ENCODE measurements at regions not wholly inside any gene's neighbourhood (a gene's known extent, or its start where the extent isn't known, plus 50 kb on each side); places are given as distances from the start of the nearest gene placed in this dataset.

- FAIRE-seq (no peak), DNase-seq (ENCODE audit: insufficient read length) (no peak)
- TF ChIP-seq POLR2AphosphoS5 (IDR thresholded peaks at IDR 0.05; ENCODE audit: low read depth, low read length) (no peak), TAF1 (IDR thresholded peaks at IDR 0.05; ENCODE audit: borderline replicate concordance, low read depth, low read length) (no peak), POLR2A (IDR thresholded peaks at IDR 0.05; ENCODE audit: low read depth, low read length) (no peak)
These were observed 183.8 kb upstream of the MCTP2 start for GRCh38 chr15:94047566-94047965.

GRCh38 chr15:94042180-94042928, 189.0 kb upstream of the MCTP2 start:
- no peak for DNase-seq (ENCODE audit: insufficient read length)
- no peak for FAIRE-seq
- TF ChIP-seq POLR2A (IDR thresholded peaks at IDR 0.05; ENCODE audit: low read depth, low read length) (no peak), POLR2AphosphoS5 (IDR thresholded peaks at IDR 0.05; ENCODE audit: low read depth, low read length) (no peak), TAF1 (IDR thresholded peaks at IDR 0.05; ENCODE audit: borderline replicate concordance, low read depth, low read length) (no peak)

GRCh38 chr15:94041746-94042145, 189.6 kb upstream of the MCTP2 start:
- DNase-seq (ENCODE audit: insufficient read length) (no peak), FAIRE-seq (no peak)
- TF ChIP-seq POLR2A (IDR thresholded peaks at IDR 0.05; ENCODE audit: low read depth, low read length) (no peak), TAF1 (IDR thresholded peaks at IDR 0.05; ENCODE audit: borderline replicate concordance, low read depth, low read length) (no peak)

GRCh38 chr15:94040541-94041248, 190.7 kb upstream of the MCTP2 start:
- FAIRE-seq (no peak), DNase-seq (ENCODE audit: insufficient read length) (no peak)
- TF ChIP-seq POLR2AphosphoS5 (IDR thresholded peaks at IDR 0.05; ENCODE audit: low read depth, low read length) (no peak), TAF1 (IDR thresholded peaks at IDR 0.05; ENCODE audit: borderline replicate concordance, low read depth, low read length) (no peak), POLR2A (IDR thresholded peaks at IDR 0.05; ENCODE audit: low read depth, low read length) (no peak)

GRCh38 chr15:94036156-94036555, 195.2 kb upstream of the MCTP2 start:
- FAIRE-seq, result no peak
- no peak for DNase-seq (ENCODE audit: insufficient read length)

GRCh38 chr15:94033683-94034020, 197.7 kb upstream of the MCTP2 start:
- FAIRE-seq, result no peak
- no peak for TF ChIP-seq TAF1 (IDR thresholded peaks at IDR 0.05; ENCODE audit: borderline replicate concordance, low read depth, low read length)
- no peak for TF ChIP-seq POLR2A (IDR thresholded peaks at IDR 0.05; ENCODE audit: low read depth, low read length)
- TF ChIP-seq POLR2AphosphoS5 (IDR thresholded peaks at IDR 0.05; ENCODE audit: low read depth, low read length), result no peak

More at GRCh38 chr15:94036156-94036555, 195.2 kb upstream of the MCTP2 start:
- TF ChIP-seq TAF1 (IDR thresholded peaks at IDR 0.05; ENCODE audit: borderline replicate concordance, low read depth, low read length) (no peak), POLR2A (IDR thresholded peaks at IDR 0.05; ENCODE audit: low read depth, low read length) (no peak), POLR2AphosphoS5 (IDR thresholded peaks at IDR 0.05; ENCODE audit: low read depth, low read length) (no peak)

GRCh38 chr15:94033014-94033682, 198.2 kb upstream of the MCTP2 start:
- DNase-seq (ENCODE audit: insufficient read length) (no peak), FAIRE-seq (no peak)
- TF ChIP-seq TAF1 (IDR thresholded peaks at IDR 0.05; ENCODE audit: borderline replicate concordance, low read depth, low read length) (no peak), POLR2AphosphoS5 (IDR thresholded peaks at IDR 0.05; ENCODE audit: low read depth, low read length) (no peak), POLR2A (IDR thresholded peaks at IDR 0.05; ENCODE audit: low read depth, low read length) (no peak)

More at GRCh38 chr15:94033683-94034020, 197.7 kb upstream of the MCTP2 start:
- no peak for DNase-seq (ENCODE audit: insufficient read length)

- TF ChIP-seq POLR2A (IDR thresholded peaks at IDR 0.05; ENCODE audit: low read depth, low read length) (no peak), POLR2AphosphoS5 (IDR thresholded peaks at IDR 0.05; ENCODE audit: low read depth, low read length) (no peak), TAF1 (IDR thresholded peaks at IDR 0.05; ENCODE audit: borderline replicate concordance, low read depth, low read length) (no peak)
- DNase-seq (ENCODE audit: insufficient read length) (no peak), FAIRE-seq (no peak)
These were observed 198.8 kb upstream of the MCTP2 start for GRCh38 chr15:94032571-94032970.

- FAIRE-seq (no peak), DNase-seq (ENCODE audit: insufficient read length) (no peak)
- TF ChIP-seq POLR2AphosphoS5 (IDR thresholded peaks at IDR 0.05; ENCODE audit: low read depth, low read length) (no peak), POLR2A (IDR thresholded peaks at IDR 0.05; ENCODE audit: low read depth, low read length) (no peak), TAF1 (IDR thresholded peaks at IDR 0.05; ENCODE audit: borderline replicate concordance, low read depth, low read length) (no peak)
These were observed 200.3 kb upstream of the MCTP2 start for GRCh38 chr15:94031072-94031471.

GRCh38 chr15:94029495-94029894, 201.9 kb upstream of the MCTP2 start:
- no peak for TF ChIP-seq TAF1 (IDR thresholded peaks at IDR 0.05; ENCODE audit: borderline replicate concordance, low read depth, low read length)
- no peak for TF ChIP-seq POLR2A (IDR thresholded peaks at IDR 0.05; ENCODE audit: low read depth, low read length)
- no peak for TF ChIP-seq POLR2AphosphoS5 (IDR thresholded peaks at IDR 0.05; ENCODE audit: low read depth, low read length)
- FAIRE-seq, result no peak
- DNase-seq (ENCODE audit: insufficient read length), result no peak

GRCh38 chr15:94028809-94029208, 202.6 kb upstream of the MCTP2 start:
- TF ChIP-seq POLR2AphosphoS5 (IDR thresholded peaks at IDR 0.05; ENCODE audit: low read depth, low read length) (no peak), POLR2A (IDR thresholded peaks at IDR 0.05; ENCODE audit: low read depth, low read length) (no peak), TAF1 (IDR thresholded peaks at IDR 0.05; ENCODE audit: borderline replicate concordance, low read depth, low read length) (no peak)
- DNase-seq (ENCODE audit: insufficient read length) (no peak), FAIRE-seq (no peak)
